IPS DF 6.9 (cell line): ENCODE measurements at regions not wholly inside any gene's neighbourhood (a gene's known extent, or its start where the extent isn't known, plus 50 kb on each side); places are given as distances from the start of the nearest gene placed in this dataset.

Experiments
- DNase-seq: peaks from one replicate; pipeline ENCODE4 v3.0.0-alpha.2; 2013; ENCODE audit warnings: low read depth, low spot score
- H3K27ac ChIP-seq: one replicate; pipeline ENCODE4 v1.5.1; 2013; ENCODE audit warnings: low read length, control low read depth
- H3K27me3 ChIP-seq: 2 replicates; pipeline ENCODE4 v1.6.1; 2013; ENCODE audit warnings: mild to moderate bottlenecking, low read length; ENCODE audit not compliant: control insufficient read depth, insufficient read depth
- H3K36me3 ChIP-seq: 2 replicates; pipeline ENCODE4 v1.6.1; 2013; ENCODE audit warnings: low read length; ENCODE audit not compliant: control insufficient read depth, insufficient read depth
- H3K4me1 ChIP-seq: 2 replicates; pipeline ENCODE4 v1.6.1; 2013; ENCODE audit warnings: low read length; ENCODE audit not compliant: control insufficient read depth, insufficient read depth
- H3K4me3 ChIP-seq: 2 replicates; pipeline ENCODE4 v1.5.1; 2013; ENCODE audit warnings: mild to moderate bottlenecking, low read length
- H3K9me3 ChIP-seq: 2 replicates; pipeline ENCODE4 v1.6.1; 2013; ENCODE audit warnings: low read length, inconsistent platforms; ENCODE audit not compliant: control insufficient read depth, insufficient read depth
- WGBS: extraction: QIAGEN DNeasy Blood & Tissue Kit; methylation state at CpG from one replicate; pipeline ENCODE4 v1.1.7; 2013; ENCODE audit warnings: mixed read lengths, missing lambda C conversion rate; ENCODE audit not compliant: insufficient read length, insufficient coverage; 5-methylcytosine and 5-hydroxymethylcytosine counted together

- H3K9me3 ChIP-seq, result no peaks in the 10 kb centered on the region
- no CpG with 5 or more reads among the region's 2 CpGs for WGBS
- H3K4me3 ChIP-seq, result no peak overlapping the region
- no peak overlapping the region for H3K27ac ChIP-seq
- no peak for DNase-seq
- H3K4me1 ChIP-seq, result no peaks in the 10 kb centered on the region
- no peaks in the 10 kb centered on the region for H3K36me3 ChIP-seq
- H3K27me3 ChIP-seq, result no peaks in the 10 kb centered on the region
Measured at GRCh38 chr12:112665958-112666357, 125.6 kb upstream of the RPH3A start.

GRCh38 chr12:112671564-112671963 lies 120.0 kb upstream of the RPH3A start:
- no peak for DNase-seq
- no peak overlapping the region for H3K4me3 ChIP-seq
- no peaks in the 10 kb centered on the region for H3K9me3 ChIP-seq
- WGBS, result no CpG with 5 or more reads among the region's 1 CpG
- no peak overlapping the region for H3K27ac ChIP-seq
- H3K36me3 ChIP-seq, result no peaks in the 10 kb centered on the region
- H3K27me3 ChIP-seq, result no peaks in the 10 kb centered on the region
- no peaks in the 10 kb centered on the region for H3K4me1 ChIP-seq

GRCh38 chr12:112674539-112674938 lies 117.0 kb upstream of the RPH3A start:
- no peaks in the 10 kb centered on the region for H3K27me3 ChIP-seq
- H3K4me1 ChIP-seq, result no peaks in the 10 kb centered on the region
- H3K9me3 ChIP-seq, result no peaks in the 10 kb centered on the region
- H3K27ac ChIP-seq, result no peak overlapping the region
- no CpG with 5 or more reads among the region's 2 CpGs for WGBS
- H3K4me3 ChIP-seq, result no peak overlapping the region
- no peaks in the 10 kb centered on the region for H3K36me3 ChIP-seq
- no peak for DNase-seq

GRCh38 chr12:112676507-112676906 lies 115.0 kb upstream of the RPH3A start:
- H3K4me3 ChIP-seq, result no peak overlapping the region
- H3K36me3 ChIP-seq, result no peaks in the 10 kb centered on the region
- no peaks in the 10 kb centered on the region for H3K27me3 ChIP-seq
- no peaks in the 10 kb centered on the region for H3K9me3 ChIP-seq
- H3K4me1 ChIP-seq, result no peaks in the 10 kb centered on the region
- no CpG with 5 or more reads among the region's 4 CpGs for WGBS
- no peak overlapping the region for H3K27ac ChIP-seq
- no peak for DNase-seq

- no peak for DNase-seq
- H3K9me3 ChIP-seq, result no peaks in the 10 kb centered on the region
- no peaks in the 10 kb centered on the region for H3K27me3 ChIP-seq
- no peaks in the 10 kb centered on the region for H3K36me3 ChIP-seq
- no peak overlapping the region for H3K27ac ChIP-seq
- H3K4me3 ChIP-seq, result no peak overlapping the region
- no CpG with 5 or more reads among the region's 6 CpGs for WGBS
- no peaks in the 10 kb centered on the region for H3K4me1 ChIP-seq
Measured at GRCh38 chr12:112677050-112677765, 114.3 kb upstream of the RPH3A start.

- no peak overlapping the region for H3K27ac ChIP-seq
- H3K9me3 ChIP-seq, result no peaks in the 10 kb centered on the region
- DNase-seq, result no peak
- no peak overlapping the region for H3K4me3 ChIP-seq
- H3K36me3 ChIP-seq, result no peaks in the 10 kb centered on the region
- no peaks in the 10 kb centered on the region for H3K4me1 ChIP-seq
- no CpG with 5 or more reads among the region's 4 CpGs for WGBS
- no peaks in the 10 kb centered on the region for H3K27me3 ChIP-seq
Measured at GRCh38 chr12:112680993-112681392, 110.6 kb upstream of the RPH3A start.

GRCh38 chr12:112682586-112682985 lies 109.0 kb upstream of the RPH3A start:
- H3K27ac ChIP-seq, result no peak overlapping the region
- WGBS, result no CpG with 5 or more reads among the region's 2 CpGs
- H3K4me3 ChIP-seq, result no peak overlapping the region
- no peaks in the 10 kb centered on the region for H3K4me1 ChIP-seq
- no peaks in the 10 kb centered on the region for H3K27me3 ChIP-seq
- no peaks in the 10 kb centered on the region for H3K36me3 ChIP-seq
- no peak for DNase-seq
- H3K9me3 ChIP-seq, result no peaks in the 10 kb centered on the region

- no CpG with 5 or more reads among the region's 2 CpGs for WGBS
- no peak overlapping the region for H3K4me3 ChIP-seq
- H3K36me3 ChIP-seq, result no peaks in the 10 kb centered on the region
Measured at GRCh38 chr12:112684742-112685141, 106.8 kb upstream of the RPH3A start.

GRCh38 chr12:112685321-112685720 lies 106.2 kb upstream of the RPH3A start:
- no peak overlapping the region for H3K27ac ChIP-seq
- H3K4me3 ChIP-seq, result no peak overlapping the region
- H3K4me1 ChIP-seq, result no peaks in the 10 kb centered on the region
- H3K36me3 ChIP-seq, result no peaks in the 10 kb centered on the region
- no peaks in the 10 kb centered on the region for H3K27me3 ChIP-seq
- WGBS, result no CpG with 5 or more reads among the region's 2 CpGs
- no peaks in the 10 kb centered on the region for H3K9me3 ChIP-seq
- DNase-seq, result no peak

More at GRCh38 chr12:112684742-112685141, 106.8 kb upstream of the RPH3A start:
- Histone ChIP-seq H3K27ac (no peak overlapping the region), H3K4me1 (no peaks in the 10 kb centered on the region), H3K27me3 (no peaks in the 10 kb centered on the region), H3K9me3 (no peaks in the 10 kb centered on the region)
- no peak for DNase-seq

- Histone ChIP-seq H3K27ac (no peak overlapping the region), H3K36me3 (no peaks in the 10 kb centered on the region), H3K9me3 (no peaks in the 10 kb centered on the region), H3K4me1 (no peaks in the 10 kb centered on the region), H3K4me3 (no peak overlapping the region), H3K27me3 (no peaks in the 10 kb centered on the region)
- no peak for DNase-seq
- WGBS, result no CpG with 5 or more reads among the region's 2 CpGs
Measured at GRCh38 chr12:112686373-112686772, 105.2 kb upstream of the RPH3A start.

GRCh38 chr12:112694065-112694464 lies 97.5 kb upstream of the RPH3A start:
- no peak overlapping the region for H3K4me3 ChIP-seq
- H3K4me1 ChIP-seq, result no peaks in the 10 kb centered on the region
- H3K36me3 ChIP-seq, result no peaks in the 10 kb centered on the region
- WGBS, result no CpG with 5 or more reads among the region's 9 CpGs
- no peak overlapping the region for H3K27ac ChIP-seq
- no peaks in the 10 kb centered on the region for H3K9me3 ChIP-seq
- no peaks in the 10 kb centered on the region for H3K27me3 ChIP-seq
- no peak for DNase-seq
